Endothelial cell of umbilical vein (primary cell): ENCODE measurements at regions not wholly inside any gene's neighbourhood (a gene's known extent, or its start where the extent isn't known, plus 50 kb on each side); places are given as distances from the start of the nearest gene placed in this dataset.

ENCODE experiments used
- BruUV-seq: library from RNA; stranded (reverse); fragments of 400-500 nt; replicated peaks from 2 replicates; lab custom pipeline; 2021; lab: Mats Ljungman, UMichigan
- CTCF ChIA-PET: fragments of 300-600, 350-600 bp; sonication (Branson Sonifier 250); formaldehyde crosslinking; loops from one replicate; lab custom pipeline; 2021; ENCODE audit warnings: antibody characterized with exemption, inconsistent platforms; lab: Charles Lee
- POLR2A ChIA-PET: fragments of 300-600, 350-600 bp; sonication (Branson Sonifier 250); formaldehyde crosslinking; loops from one replicate; lab custom pipeline; 2021; ENCODE audit warnings: antibody characterized with exemption, inconsistent platforms; lab: Charles Lee
- DNase-seq: peaks from one replicate; pipeline ENCODE4 v3.0.0-alpha.2; 2011; ENCODE audit warnings: low read depth, low spot score
- FAIRE-seq: peaks from 2 replicates; lab custom pipeline; 2011; peaks lifted over from hg19 to GRCh38; lab: Jason Lieb, UNC
- H2AFZ ChIP-seq: 2 replicates; pipeline ENCODE4 v1.6.0; 2012; ENCODE audit warnings: low read depth, low read length, control low read depth, inconsistent platforms
- H3K27ac ChIP-seq: 2 replicates; pipeline ENCODE4 v1.5.1; 2011; ENCODE audit warnings: low read depth, mild to moderate bottlenecking, control low read depth, low read length, moderate library complexity; ENCODE audit not compliant: insufficient read depth
- H3K27me3 ChIP-seq, 2 experiments: 2 replicates each; pipeline versions ENCODE4 v1.6.0 to v1.6.1; 2011; ENCODE audit warnings: low read length in 2 of 2, mixed read lengths in 1 of 2; ENCODE audit not compliant: control insufficient read depth in 2 of 2, insufficient read depth in 2 of 2
- H3K36me3 ChIP-seq, 2 experiments: 2 replicates in 1 of 2; 3 replicates in 1 of 2; pipeline ENCODE4 v1.5.1; 2011; ENCODE audit warnings: low read length in 2 of 2, mild to moderate bottlenecking in 1 of 2, moderate library complexity in 1 of 2; ENCODE audit not compliant: control insufficient read depth in 2 of 2, insufficient read depth in 2 of 2; ENCODE audit errors: extremely low read depth in 1 of 2
- H3K4me1 ChIP-seq: 3 replicates; pipeline ENCODE4 v1.5.1; 2011; ENCODE audit warnings: mild to moderate bottlenecking, low read length; ENCODE audit not compliant: control insufficient read depth, insufficient read depth; ENCODE audit errors: extremely low read depth
- H3K4me2 ChIP-seq: 2 replicates; pipeline ENCODE4 v1.6.1; 2011; ENCODE audit warnings: low read length, control low read depth, mixed read lengths; ENCODE audit not compliant: insufficient read depth
- H3K4me3 ChIP-seq, 3 experiments: fragments of 200-600 bp in 1 of 3; sonication (generic), shearing (Covaris generic) in 1 of 3; replicated peaks in 1 of 3; 2 replicates each; pipeline ENCODE4 v1.5.1; 2011 to 2016; ENCODE audit warnings: control low read depth in 3 of 3, low read length in 3 of 3, mild to moderate bottlenecking in 2 of 3, inconsistent platforms in 1 of 3, low read depth in 1 of 3, moderate library complexity in 1 of 3; ENCODE audit not compliant: insufficient read depth in 1 of 3
- H3K79me2 ChIP-seq: 2 replicates; pipeline ENCODE4 v1.6.0; 2012; ENCODE audit warnings: low read length, inconsistent platforms; ENCODE audit not compliant: control insufficient read depth, insufficient read depth
- H3K9ac ChIP-seq: replicated peaks from 2 replicates; pipeline ENCODE3; 2011; ENCODE audit warnings: low read length, control low read depth; ENCODE audit not compliant: insufficient read depth; ENCODE audit errors: extremely low read depth
- H3K9me1 ChIP-seq: replicated peaks from 3 replicates; pipeline ENCODE4 v1.6.0; 2011; ENCODE audit warnings: mild to moderate bottlenecking, low read length; ENCODE audit not compliant: control insufficient read depth, insufficient read depth; ENCODE audit errors: extremely low read depth
- H3K9me3 ChIP-seq: replicated peaks from 2 replicates; pipeline ENCODE4 v1.5.1; 2012; ENCODE audit warnings: low read length, inconsistent platforms; ENCODE audit not compliant: control insufficient read depth, insufficient read depth
- H4K20me1 ChIP-seq: replicated peaks from 2 replicates; pipeline ENCODE3; 2011; ENCODE audit warnings: mild to moderate bottlenecking, low read length; ENCODE audit not compliant: control insufficient read depth, insufficient read depth; ENCODE audit errors: extremely low read depth
- CTCF ChIP-seq, 2 donors: IDR thresholded peaks; 1 replicate in 1 of 2; 2 replicates in 1 of 2; pipeline ENCODE4 v1.5.1; 2011; ENCODE audit warnings: low read length in 2 of 2, mild to moderate bottlenecking in 2 of 2, moderate library complexity in 2 of 2, control low read depth in 1 of 2, inconsistent platforms in 1 of 2, low read depth in 1 of 2; ENCODE audit not compliant: insufficient read depth in 1 of 2; ENCODE audit errors: extremely low read depth in 1 of 2
- EZH2 ChIP-seq: IDR thresholded peaks from 2 replicates; pipeline ENCODE4 v1.6.1; 2012; ENCODE audit warnings: borderline replicate concordance, low read depth, mild to moderate bottlenecking, moderate library complexity, low read length, inconsistent platforms; ENCODE audit not compliant: severe bottlenecking
- FOS ChIP-seq: IDR thresholded peaks from 2 replicates; pipeline ENCODE4 v1.6.1; 2011; ENCODE audit warnings: mild to moderate bottlenecking, low read length, moderate library complexity, borderline replicate concordance; ENCODE audit not compliant: insufficient read depth
- GATA2 ChIP-seq: IDR thresholded peaks from 2 replicates; pipeline ENCODE4 v1.7.0; 2011; ENCODE audit warnings: low read depth, mild to moderate bottlenecking, moderate library complexity, mixed read lengths, low read length; ENCODE audit not compliant: insufficient read length, insufficient read depth
- JUN ChIP-seq: IDR thresholded peaks from 2 replicates; pipeline ENCODE4 v1.6.1; 2011; ENCODE audit warnings: borderline replicate concordance, low read depth; ENCODE audit not compliant: insufficient read length, insufficient read depth
- MYC ChIP-seq: IDR thresholded peaks from one replicate; pipeline ENCODE4 v1.6.1; 2011; ENCODE audit warnings: mild to moderate bottlenecking, low read depth, low read length
- POLR2A ChIP-seq: IDR thresholded peaks from 2 replicates; pipeline ENCODE4 v1.6.1; 2012; ENCODE audit warnings: low read depth, mild to moderate bottlenecking, control low read depth, low read length
- POLR2AphosphoS5 ChIP-seq: IDR thresholded peaks from 2 replicates; pipeline ENCODE4 v1.6.1; 2012; ENCODE audit warnings: low read depth, mild to moderate bottlenecking, control low read depth, low read length, moderate library complexity; ENCODE audit not compliant: insufficient read depth
- dilution Hi-C: fragments of 300-500 bp; cut with MboI; formaldehyde crosslinking; loops from one replicate; pipeline ENCODE4 v1.15.0; 2019; ENCODE audit warnings: low sequenced_read_pairs; ENCODE audit not compliant: extremely low pct_ligation_motif_present
- intact Hi-C: fragments of 100-400 bp; cut with micrococcal nuclease; formaldehyde crosslinking; loops from one replicate; pipeline ENCODE4 v1.10.0; 2022
- TF ChIP-seq, protein P1 (sequence below): IDR thresholded peaks from 2 replicates; pipeline ENCODE4 v1.6.1; 2011; ENCODE audit not compliant: insufficient read depth, insufficient read length

GRCh38 chr12:58117201-58117600, 175.8 kb downstream of the ATP23 start:
- BruUV-seq, result no TSS peak
- Histone ChIP-seq H3K4me2 (no peak overlapping the region), H3K4me3 (no peak overlapping the region), H3K36me3 (no peaks in the 10 kb centered on the region), H3K27ac (no peak overlapping the region), H3K9me3 (no peaks in the 10 kb centered on the region), H3K9ac (no peak overlapping the region), H2AFZ (no peak overlapping the region), H3K27me3 (peaks cover 0 to 1% of the 10 kb centered on the region in 2 experiments), H3K9me1 (no peaks in the 10 kb centered on the region), H3K79me2 (no peaks in the 10 kb centered on the region), H4K20me1 (no peaks in the 10 kb centered on the region), H3K4me1 (no peaks in the 10 kb centered on the region)
- POLR2A ChIA-PET, result interaction anchor here (0.7 kb wide), 1 partner anchor 22 kb away, joined by 6 read pairs; no protein-coding TSS in a partner anchor
- intact Hi-C loops (no loop called here), dilution Hi-C loops (no loop called here)
- DNase-seq, result no peak
- CTCF ChIA-PET, result no interaction called here
- no peak for FAIRE-seq
- TF ChIP-seq JUN (no peak), POLR2A (no peak), POLR2AphosphoS5 (no peak), GATA2 (no peak), MYC (no peak), EZH2 (no peak), CTCF (IDR thresholded peaks at IDR 0.05; ENCODE audit: extremely low read depth in 1 of 2, insufficient read depth in 1 of 2, low read depth in 1 of 2, low read length in 2 of 2) (no peak), FOS (no peak)
- TF ChIP-seq, protein P1, sequence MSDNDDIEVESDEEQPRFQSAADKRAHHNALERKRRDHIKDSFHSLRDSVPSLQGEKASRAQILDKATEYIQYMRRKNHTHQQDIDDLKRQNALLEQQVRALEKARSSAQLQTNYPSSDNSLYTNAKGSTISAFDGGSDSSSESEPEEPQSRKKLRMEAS, result no peak
